ENCODE measurements at regions not wholly inside any gene's neighbourhood (a gene's known extent, or its start where the extent isn't known, plus 50 kb on each side); places are given as distances from the start of the nearest gene placed in this dataset.

DNA sequence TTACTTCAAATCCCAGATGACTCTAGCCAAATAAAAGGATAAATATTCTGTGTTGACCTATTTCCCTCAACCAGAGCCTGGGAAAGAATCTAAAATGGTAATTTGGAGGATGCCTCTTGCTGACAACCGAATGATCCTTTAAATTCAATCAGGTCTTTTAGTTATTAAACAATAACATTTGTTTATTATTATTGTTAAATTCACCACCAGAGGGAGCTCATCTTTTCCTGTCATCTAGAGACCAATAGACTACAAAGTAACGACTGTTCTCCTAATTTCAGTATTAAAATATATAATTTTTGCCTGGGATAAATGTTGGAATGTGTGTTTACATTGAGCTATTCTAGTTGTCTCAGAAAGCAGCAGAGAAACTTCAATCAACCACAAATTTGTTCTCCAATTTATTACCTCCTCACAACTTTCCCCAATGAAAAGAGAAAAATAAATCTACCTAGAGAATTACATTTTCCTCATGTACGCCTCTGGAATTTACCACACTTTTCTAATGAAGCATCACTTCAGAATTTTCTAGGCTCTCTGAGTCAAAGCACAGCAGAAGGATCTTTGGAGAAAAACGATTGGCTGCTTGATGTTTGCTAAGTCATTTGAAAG, 142.7 kb downstream of the SCG2 start:
- H3K4me1 Mint-ChIP-seq: peaks cover 40% of the 10 kb centered on the region
- H3K4me1 ChIP-seq (ENCODE audit: control insufficient read depth in 1 of 2, insufficient read depth in 2 of 2, low read length in 2 of 2): peaks cover 38 to 50% of the 10 kb centered on the region in 2 donors
- WGBS (ENCODE audit: insufficient coverage): no CpG with 5 or more reads among the region's 4 CpGs
- H3K27ac Mint-ChIP-seq: no peak overlapping the region
- TF ChIP-seq, protein P1, sequence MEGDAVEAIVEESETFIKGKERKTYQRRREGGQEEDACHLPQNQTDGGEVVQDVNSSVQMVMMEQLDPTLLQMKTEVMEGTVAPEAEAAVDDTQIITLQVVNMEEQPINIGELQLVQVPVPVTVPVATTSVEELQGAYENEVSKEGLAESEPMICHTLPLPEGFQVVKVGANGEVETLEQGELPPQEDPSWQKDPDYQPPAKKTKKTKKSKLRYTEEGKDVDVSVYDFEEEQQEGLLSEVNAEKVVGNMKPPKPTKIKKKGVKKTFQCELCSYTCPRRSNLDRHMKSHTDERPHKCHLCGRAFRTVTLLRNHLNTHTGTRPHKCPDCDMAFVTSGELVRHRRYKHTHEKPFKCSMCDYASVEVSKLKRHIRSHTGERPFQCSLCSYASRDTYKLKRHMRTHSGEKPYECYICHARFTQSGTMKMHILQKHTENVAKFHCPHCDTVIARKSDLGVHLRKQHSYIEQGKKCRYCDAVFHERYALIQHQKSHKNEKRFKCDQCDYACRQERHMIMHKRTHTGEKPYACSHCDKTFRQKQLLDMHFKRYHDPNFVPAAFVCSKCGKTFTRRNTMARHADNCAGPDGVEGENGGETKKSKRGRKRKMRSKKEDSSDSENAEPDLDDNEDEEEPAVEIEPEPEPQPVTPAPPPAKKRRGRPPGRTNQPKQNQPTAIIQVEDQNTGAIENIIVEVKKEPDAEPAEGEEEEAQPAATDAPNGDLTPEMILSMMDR (IDR thresholded peaks at IDR 0.05): peak; percentile 71
- H3K4me2 ChIP-seq (replicated peaks; ENCODE audit: extremely low read depth, low read length, poor library complexity, severe bottlenecking): no peak overlapping the region
- H3K36me3 ChIP-seq (replicated peaks in 1 of 2; ENCODE audit: control insufficient read depth in 1 of 2, insufficient read depth in 2 of 2, low read length in 2 of 2): no peaks in the 10 kb centered on the region
- H3K79me2 ChIP-seq (ENCODE audit: insufficient read depth, low read length): no peaks in the 10 kb centered on the region
- H3K27ac ChIP-seq (ENCODE audit: low read depth in 1 of 2, low read length in 2 of 2): peak overlapping the region in 1 of 2 donors; percentile 84
- no peak overlapping the region for H3K9ac ChIP-seq (ENCODE audit: insufficient read depth, low read length, poor library complexity, severe bottlenecking)
- H4K20me1 ChIP-seq (ENCODE audit: insufficient read depth, low read length): no peaks in the 10 kb centered on the region
- peaks cover 0 to 3% (median 0%) of the 10 kb centered on the region in 3 donors for H3K27me3 Mint-ChIP-seq (ENCODE audit: low read depth in 3 of 3)
- intact Hi-C loops (cut with micrococcal nuclease): no loop called here
- peak in 2 of 3 donors; percentile 29 to 61 for DNase-seq
- H3K4me3 ChIP-seq (replicated peaks in 1 of 3; ENCODE audit: low read depth in 2 of 3, low read length in 3 of 3): no peak overlapping the region
- H3K27me3 ChIP-seq (ENCODE audit: control insufficient read depth in 2 of 2, insufficient read depth in 2 of 2, low read length in 2 of 2): no peaks in the 10 kb centered on the region
- peaks cover 0 to 7% of the 10 kb centered on the region in 2 donors for H3K9me3 ChIP-seq (replicated peaks in 1 of 2; ENCODE audit: control insufficient read depth in 1 of 2, insufficient read depth in 1 of 2, low read length in 2 of 2)
- peaks cover 12 to 27% (median 16%) of the 10 kb centered on the region in 7 donors for H3K9me3 Mint-ChIP-seq
- H3K36me3 Mint-ChIP-seq: peaks cover 18 to 22% of the 10 kb centered on the region in 2 donors
- no peak overlapping the region for H2AFZ ChIP-seq (ENCODE audit: insufficient read depth, low read depth, low read length, poor library complexity, severe bottlenecking)
- H3K4me3 Mint-ChIP-seq: no peak overlapping the region

DNA sequence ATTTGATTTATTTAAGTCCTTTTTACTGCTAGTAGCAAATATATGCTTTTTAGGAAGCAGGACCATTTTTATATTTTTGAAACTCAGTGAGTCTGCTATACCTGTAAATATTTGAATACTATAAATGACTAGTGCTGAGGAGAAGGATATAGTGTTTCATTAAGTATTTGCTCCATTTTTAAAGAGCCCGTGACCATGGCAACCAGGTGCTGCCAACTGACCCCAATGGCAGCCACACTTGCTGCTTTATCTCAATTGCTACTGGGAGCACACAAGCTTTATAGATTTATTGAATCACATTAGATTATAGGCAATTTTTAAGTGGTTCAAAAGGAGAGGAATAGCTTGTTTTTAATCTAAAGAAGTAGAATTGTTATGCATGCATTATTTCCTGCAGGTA, 142.0 kb downstream of the SCG2 start:
- WGBS (ENCODE audit: insufficient coverage): no CpG with 5 or more reads among the region's 1 CpG
- Histone ChIP-seq H3K4me1 (ENCODE audit: control insufficient read depth in 1 of 2, insufficient read depth in 2 of 2, low read length in 2 of 2) (peaks cover 46 to 58% of the 10 kb centered on the region in 2 donors), H3K4me3 (replicated peaks in 1 of 3; ENCODE audit: low read depth in 2 of 3, low read length in 3 of 3) (peak overlapping the region in 1 of 3 experiments; percentile 19), H3K27ac (ENCODE audit: low read depth in 1 of 2, low read length in 2 of 2) (peak overlapping the region in 1 of 2 donors; percentile 84), H3K4me2 (replicated peaks; ENCODE audit: extremely low read depth, low read length, poor library complexity, severe bottlenecking) (peak overlapping the region; percentile 6), H3K79me2 (ENCODE audit: insufficient read depth, low read length) (no peaks in the 10 kb centered on the region), H4K20me1 (ENCODE audit: insufficient read depth, low read length) (no peaks in the 10 kb centered on the region), H3K36me3 (replicated peaks in 1 of 2; ENCODE audit: control insufficient read depth in 1 of 2, insufficient read depth in 2 of 2, low read length in 2 of 2) (no peaks in the 10 kb centered on the region), H2AFZ (ENCODE audit: insufficient read depth, low read depth, low read length, poor library complexity, severe bottlenecking) (no peak overlapping the region), H3K9ac (ENCODE audit: insufficient read depth, low read length, poor library complexity, severe bottlenecking) (no peak overlapping the region), H3K27me3 (ENCODE audit: control insufficient read depth in 2 of 2, insufficient read depth in 2 of 2, low read length in 2 of 2) (no peaks in the 10 kb centered on the region), H3K9me3 (replicated peaks in 1 of 2; ENCODE audit: control insufficient read depth in 1 of 2, insufficient read depth in 1 of 2, low read length in 2 of 2) (peaks cover 0 to 7% of the 10 kb centered on the region in 2 donors)
- Mint-ChIP-seq H3K4me1 (peaks cover 48% of the 10 kb centered on the region), H3K27me3 (ENCODE audit: low read depth in 3 of 3) (peaks cover 0 to 3% (median 3%) of the 10 kb centered on the region in 3 donors), H3K27ac (peak overlapping the region in 3 of 7 donors; percentile 60 to 94 (median 81)), H3K4me3 (no peak overlapping the region), H3K36me3 (peaks cover 18 to 22% of the 10 kb centered on the region in 2 donors), H3K9me3 (peaks cover 12 to 27% (median 16%) of the 10 kb centered on the region in 7 donors)
- intact Hi-C loops (cut with micrococcal nuclease): loop anchor here (10.0 kb wide), 2 partner anchors 485 to 495 kb away; partner anchors contain the start of gene MRPL44 (in 1 of the 2)
- TF ChIP-seq, protein P1 (IDR thresholded peaks at IDR 0.05): no peak
- no peak for DNase-seq
